Stimulated activated naive CD8-positive, alpha-beta T cell treated with anti-CD3 and anti-CD28 coated beads, Interleukin-15, amount 100 ng/mL, for 72 hours (primary cell): ENCODE measurements at regions not wholly inside any gene's neighbourhood (a gene's known extent, or its start where the extent isn't known, plus 50 kb on each side); places are given as distances from the start of the nearest gene placed in this dataset.
"Not testable (repeated sequence)": the region's sequence is repeated elsewhere in the genome, so short reads cannot be mapped to it uniquely, and the experiment has no call there.

Experiments
- ATAC-seq: fragments of 150-1000 bp; cut with Tn5 transposase; 2 replicates; pipeline ENCODE4 v1.10.0; 2021; ENCODE audit warnings: mild to moderate bottlenecking, moderate library complexity
- DNase-seq, 2 donors: peaks; one replicate each; pipeline ENCODE4 v3.0.0; 2021 to 2022
- H3K27ac Mint-ChIP-seq, 2 donors: one replicate each; pipeline ENCODE4 v1.8.0; 2022; ENCODE audit warnings: mild to moderate bottlenecking in 2 of 2, mixed read lengths in 2 of 2, moderate library complexity in 2 of 2
- H3K27me3 Mint-ChIP-seq: one replicate; pipeline ENCODE4 v1.8.0; 2022; ENCODE audit warnings: mixed read lengths
- H3K4me1 Mint-ChIP-seq: one replicate; pipeline ENCODE4 v1.8.0; 2022; ENCODE audit warnings: mild to moderate bottlenecking, mixed read lengths
- H3K4me3 Mint-ChIP-seq, 2 donors: one replicate each; pipeline ENCODE4 v1.8.0; 2022; ENCODE audit warnings: mild to moderate bottlenecking in 2 of 2, mixed read lengths in 2 of 2, moderate library complexity in 1 of 2
- H3K9me3 Mint-ChIP-seq, 2 donors: one replicate each; pipeline ENCODE4 v1.8.0; 2022; ENCODE audit warnings: mixed read lengths in 2 of 2

GRCh38 chr2:133897838-133898237, 329.6 kb upstream of the NCKAP5 start:
- not testable (repeated sequence) for ATAC-seq, DNase-seq, H3K27ac Mint-ChIP-seq, H3K4me3 Mint-ChIP-seq, H3K4me1 Mint-ChIP-seq
- Mint-ChIP-seq H3K9me3 (peaks cover 11 to 21% of the 10 kb centered on the region in 2 donors), H3K27me3 (peaks cover 38% of the 10 kb centered on the region)

GRCh38 chr2:133900909-133901308, 332.6 kb upstream of the NCKAP5 start:
- DNase-seq (no peak), ATAC-seq (no peak)
- Mint-ChIP-seq H3K4me3 (no peak overlapping the region), H3K27ac (no peak overlapping the region), H3K27me3 (peaks cover 37% of the 10 kb centered on the region), H3K4me1 (no peaks in the 10 kb centered on the region), H3K9me3 (no peaks in the 10 kb centered on the region)

- Mint-ChIP-seq H3K4me3 (no peak overlapping the region), H3K27me3 (peaks cover 25% of the 10 kb centered on the region), H3K27ac (no peak overlapping the region), H3K9me3 (peaks cover 0 to 5% of the 10 kb centered on the region in 2 donors), H3K4me1 (no peaks in the 10 kb centered on the region)
- ATAC-seq (no peak), DNase-seq (no peak)
These were observed 338.1 kb upstream of the NCKAP5 start for GRCh38 chr2:133906396-133906795.

GRCh38 chr2:133906926-133907325, 338.7 kb upstream of the NCKAP5 start:
- Mint-ChIP-seq H3K9me3 (peaks cover 0 to 5% of the 10 kb centered on the region in 2 donors), H3K27me3 (peaks cover 20% of the 10 kb centered on the region), H3K4me1 (no peaks in the 10 kb centered on the region), H3K27ac (no peak overlapping the region), H3K4me3 (no peak overlapping the region)
- DNase-seq: no peak
- ATAC-seq: no peak

GRCh38 chr2:133908171-133908570, 339.9 kb upstream of the NCKAP5 start:
- no peak for DNase-seq
- no peaks in the 10 kb centered on the region for H3K4me1 Mint-ChIP-seq
- H3K27me3 Mint-ChIP-seq: peaks cover 12% of the 10 kb centered on the region

GRCh38 chr2:133918141-133918540, 335.7 kb upstream of the MGAT5 start:
- Mint-ChIP-seq H3K9me3 (no peaks in the 10 kb centered on the region), H3K27me3 (peaks cover under 1% of the 10 kb centered on the region), H3K4me1 (no peaks in the 10 kb centered on the region), H3K4me3 (no peak overlapping the region), H3K27ac (no peak overlapping the region)
- ATAC-seq: no peak
- DNase-seq: no peak

More at GRCh38 chr2:133908171-133908570, 339.9 kb upstream of the NCKAP5 start:
- ATAC-seq: no peak
- Mint-ChIP-seq H3K27ac (no peak overlapping the region), H3K9me3 (peaks cover 0 to 5% of the 10 kb centered on the region in 2 donors), H3K4me3 (no peak overlapping the region)

- DNase-seq (no peak), ATAC-seq (no peak)
- Mint-ChIP-seq H3K4me1 (no peaks in the 10 kb centered on the region), H3K27me3 (peaks cover 12% of the 10 kb centered on the region), H3K4me3 (no peak overlapping the region), H3K27ac (no peak overlapping the region), H3K9me3 (no peaks in the 10 kb centered on the region)
These were observed 334.6 kb upstream of the MGAT5 start for GRCh38 chr2:133919285-133919684.

GRCh38 chr2:133927894-133928293, 326.0 kb upstream of the MGAT5 start:
- Mint-ChIP-seq H3K4me1 (no peaks in the 10 kb centered on the region), H3K27me3 (peaks cover 12% of the 10 kb centered on the region), H3K27ac (no peak overlapping the region), H3K4me3 (no peak overlapping the region), H3K9me3 (no peaks in the 10 kb centered on the region)
- DNase-seq (no peak), ATAC-seq (no peak)

GRCh38 chr2:133936096-133936495, 317.8 kb upstream of the MGAT5 start:
- no peak overlapping the region for H3K27ac Mint-ChIP-seq
- no peak overlapping the region for H3K4me3 Mint-ChIP-seq
- peaks cover 23% of the 10 kb centered on the region for H3K27me3 Mint-ChIP-seq
- H3K4me1 Mint-ChIP-seq: no peaks in the 10 kb centered on the region
- no peak for ATAC-seq
- DNase-seq: no peak
- H3K9me3 Mint-ChIP-seq: no peaks in the 10 kb centered on the region

GRCh38 chr2:133936601-133937000, 317.3 kb upstream of the MGAT5 start:
- Mint-ChIP-seq H3K4me3 (no peak overlapping the region), H3K27me3 (peaks cover 23% of the 10 kb centered on the region), H3K4me1 (no peaks in the 10 kb centered on the region), H3K9me3 (no peaks in the 10 kb centered on the region), H3K27ac (no peak overlapping the region)
- no peak for DNase-seq
- ATAC-seq: no peak

GRCh38 chr2:133937669-133938068, 316.2 kb upstream of the MGAT5 start:
- no peaks in the 10 kb centered on the region for H3K9me3 Mint-ChIP-seq
- peak overlapping the region in 1 of 2 donors; percentile 57 for H3K27ac Mint-ChIP-seq
- DNase-seq: no peak
- H3K4me1 Mint-ChIP-seq: no peaks in the 10 kb centered on the region
- ATAC-seq: no peak
- no peak overlapping the region for H3K4me3 Mint-ChIP-seq
- H3K27me3 Mint-ChIP-seq: peaks cover 23% of the 10 kb centered on the region

- Mint-ChIP-seq H3K27me3 (peaks cover 32% of the 10 kb centered on the region), H3K4me3 (no peak overlapping the region), H3K27ac (no peak overlapping the region), H3K4me1 (no peaks in the 10 kb centered on the region), H3K9me3 (no peaks in the 10 kb centered on the region)
- ATAC-seq (no peak), DNase-seq (no peak)
These were observed 313.7 kb upstream of the MGAT5 start for GRCh38 chr2:133940134-133940533.

GRCh38 chr2:133941666-133942065, 312.2 kb upstream of the MGAT5 start:
- Mint-ChIP-seq H3K27me3 (peaks cover 33% of the 10 kb centered on the region), H3K4me1 (no peaks in the 10 kb centered on the region), H3K27ac (no peak overlapping the region), H3K4me3 (no peak overlapping the region), H3K9me3 (no peaks in the 10 kb centered on the region)
- DNase-seq (no peak), ATAC-seq (no peak)

GRCh38 chr2:133942398-133942797, 311.5 kb upstream of the MGAT5 start:
- ATAC-seq: no peak
- H3K9me3 Mint-ChIP-seq: no peaks in the 10 kb centered on the region
- no peaks in the 10 kb centered on the region for H3K4me1 Mint-ChIP-seq
- no peak overlapping the region for H3K27ac Mint-ChIP-seq
- DNase-seq: no peak
- H3K27me3 Mint-ChIP-seq: peaks cover 30% of the 10 kb centered on the region
- H3K4me3 Mint-ChIP-seq: no peak overlapping the region

- H3K9me3 Mint-ChIP-seq: no peaks in the 10 kb centered on the region
- ATAC-seq (no peak), DNase-seq (no peak)
- no peak overlapping the region for H3K4me3 Mint-ChIP-seq
- peaks cover 24% of the 10 kb centered on the region for H3K27me3 Mint-ChIP-seq
- H3K27ac Mint-ChIP-seq: no peak overlapping the region
- H3K4me1 Mint-ChIP-seq: no peaks in the 10 kb centered on the region
These were observed 310.8 kb upstream of the MGAT5 start for GRCh38 chr2:133943108-133943507.

- Mint-ChIP-seq H3K4me1 (no peaks in the 10 kb centered on the region), H3K27me3 (peaks cover 14% of the 10 kb centered on the region), H3K4me3 (no peak overlapping the region), H3K27ac (no peak overlapping the region), H3K9me3 (no peaks in the 10 kb centered on the region)
- DNase-seq: no peak
- ATAC-seq: no peak
These were observed 308.8 kb upstream of the MGAT5 start for GRCh38 chr2:133945089-133945488.

GRCh38 chr2:133947057-133947456, 306.8 kb upstream of the MGAT5 start:
- H3K27me3 Mint-ChIP-seq: peaks cover 14% of the 10 kb centered on the region
- H3K9me3 Mint-ChIP-seq: no peaks in the 10 kb centered on the region
- H3K27ac Mint-ChIP-seq: no peak overlapping the region
- H3K4me1 Mint-ChIP-seq: no peaks in the 10 kb centered on the region
- no peak for ATAC-seq
- no peak overlapping the region for H3K4me3 Mint-ChIP-seq
- DNase-seq: no peak
